GM12874 (cell line): ENCODE measurements at regions not wholly inside any gene's neighbourhood (a gene's known extent, or its start where the extent isn't known, plus 50 kb on each side); places are given as distances from the start of the nearest gene placed in this dataset.

ENCODE experiments used
- TF ChIP-seq, protein P1 (sequence below): IDR thresholded peaks from 2 replicates; pipeline ENCODE4 v1.5.1; 2011; ENCODE audit warnings: low read depth, mild to moderate bottlenecking, control low read depth, low read length, moderate library complexity; ENCODE audit not compliant: insufficient read depth

DNA sequence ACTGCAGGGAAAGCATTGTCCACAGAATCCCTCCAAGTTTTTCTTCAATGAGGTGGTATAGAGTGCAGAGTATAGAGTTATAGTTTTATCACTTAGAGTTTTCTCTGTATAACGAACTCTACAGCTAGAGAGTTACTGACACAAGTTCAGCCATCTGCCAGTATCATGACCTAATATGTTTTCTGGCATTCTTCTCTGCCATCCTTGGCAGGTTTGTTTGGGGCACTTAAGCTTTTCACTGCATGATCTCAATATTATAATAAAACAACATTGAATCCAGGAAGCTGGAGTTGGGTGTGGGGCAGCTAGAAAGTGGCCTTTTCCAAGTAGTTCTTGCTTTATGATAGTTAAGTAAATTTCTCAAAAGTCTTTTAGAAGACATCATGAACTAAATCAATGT is 743.5 kb upstream of the ARPP21 start:
- TF ChIP-seq, protein P1, sequence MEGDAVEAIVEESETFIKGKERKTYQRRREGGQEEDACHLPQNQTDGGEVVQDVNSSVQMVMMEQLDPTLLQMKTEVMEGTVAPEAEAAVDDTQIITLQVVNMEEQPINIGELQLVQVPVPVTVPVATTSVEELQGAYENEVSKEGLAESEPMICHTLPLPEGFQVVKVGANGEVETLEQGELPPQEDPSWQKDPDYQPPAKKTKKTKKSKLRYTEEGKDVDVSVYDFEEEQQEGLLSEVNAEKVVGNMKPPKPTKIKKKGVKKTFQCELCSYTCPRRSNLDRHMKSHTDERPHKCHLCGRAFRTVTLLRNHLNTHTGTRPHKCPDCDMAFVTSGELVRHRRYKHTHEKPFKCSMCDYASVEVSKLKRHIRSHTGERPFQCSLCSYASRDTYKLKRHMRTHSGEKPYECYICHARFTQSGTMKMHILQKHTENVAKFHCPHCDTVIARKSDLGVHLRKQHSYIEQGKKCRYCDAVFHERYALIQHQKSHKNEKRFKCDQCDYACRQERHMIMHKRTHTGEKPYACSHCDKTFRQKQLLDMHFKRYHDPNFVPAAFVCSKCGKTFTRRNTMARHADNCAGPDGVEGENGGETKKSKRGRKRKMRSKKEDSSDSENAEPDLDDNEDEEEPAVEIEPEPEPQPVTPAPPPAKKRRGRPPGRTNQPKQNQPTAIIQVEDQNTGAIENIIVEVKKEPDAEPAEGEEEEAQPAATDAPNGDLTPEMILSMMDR: no peak

DNA sequence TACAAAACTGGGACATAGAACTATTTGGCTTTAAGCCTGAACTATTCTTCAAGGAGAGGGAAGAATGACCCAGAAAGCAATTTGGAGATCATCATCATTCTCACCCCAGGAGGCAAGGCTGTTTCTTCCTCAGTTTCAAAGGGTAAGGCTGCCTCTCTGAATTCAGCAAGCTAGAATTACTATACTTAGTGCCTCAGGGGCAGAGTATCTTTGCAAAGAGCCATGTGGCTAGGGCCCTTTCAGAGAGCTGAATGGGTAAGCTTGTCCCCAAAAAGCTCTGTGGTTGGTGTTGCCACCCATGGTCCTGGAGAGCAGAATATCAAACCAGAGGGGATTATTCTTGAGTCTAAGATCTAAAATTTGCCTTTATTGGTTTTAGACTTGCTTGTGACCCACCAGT is 720.3 kb upstream of the ARPP21 start:
- TF ChIP-seq, protein P1: no peak

DNA sequence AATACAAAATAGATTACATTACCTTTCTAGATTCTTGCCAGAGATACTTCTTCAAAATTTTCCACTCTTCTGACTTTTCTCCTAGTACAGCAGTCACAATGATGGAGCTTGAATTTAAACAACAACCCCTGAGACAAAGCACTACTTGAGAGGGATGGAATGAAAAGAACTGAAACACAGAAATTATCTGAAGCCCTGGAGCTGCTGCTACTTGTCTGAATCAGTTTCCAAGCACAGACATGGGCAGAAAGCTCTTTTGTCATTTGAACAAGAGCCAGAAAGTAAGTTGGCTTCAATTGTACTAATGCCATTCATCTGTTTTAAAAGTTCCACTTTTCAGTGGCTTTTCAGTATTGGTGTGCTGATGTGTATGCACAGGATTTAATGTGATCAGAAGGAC is 718.5 kb upstream of the ARPP21 start:
- TF ChIP-seq, protein P1: no peak

DNA sequence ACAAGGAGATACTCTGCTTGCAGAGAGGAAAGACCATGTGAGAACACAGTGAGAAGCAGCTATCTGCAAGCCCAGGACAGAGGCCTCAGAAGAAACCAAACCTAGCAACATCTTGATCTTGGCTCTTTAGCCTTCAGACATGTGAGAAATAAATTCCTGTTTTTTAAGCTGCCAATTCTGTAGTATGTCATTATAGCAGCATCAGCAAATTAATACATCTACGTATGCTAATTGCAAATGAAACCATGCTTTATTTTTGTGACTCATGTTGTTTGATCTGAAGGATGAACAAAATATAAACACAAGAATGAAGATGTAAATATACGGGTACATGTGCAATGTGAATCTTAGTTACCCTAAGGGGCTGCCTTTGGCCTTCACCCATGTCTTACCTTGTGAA is 714.4 kb upstream of the ARPP21 start:
- TF ChIP-seq, protein P1: no peak

DNA sequence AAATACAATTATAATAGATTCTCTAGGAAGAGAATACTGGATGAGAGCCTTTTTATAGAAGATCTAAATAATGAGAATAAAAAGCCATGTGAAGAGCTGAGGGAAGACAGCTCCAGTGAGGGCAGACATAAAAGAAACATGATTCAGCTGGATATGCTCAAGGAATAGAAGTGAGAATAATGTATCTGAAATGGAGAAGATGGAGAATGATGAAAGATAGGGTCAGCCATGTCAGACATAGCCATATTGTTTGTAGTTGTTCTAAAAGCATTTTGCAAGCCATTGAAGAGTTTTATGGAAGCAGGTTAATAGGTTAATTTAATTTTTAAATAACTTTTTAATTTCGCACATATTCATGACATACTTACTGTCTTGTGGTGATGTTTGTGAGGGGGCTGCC is 713.5 kb upstream of the ARPP21 start:
- TF ChIP-seq, protein P1: no peak

DNA sequence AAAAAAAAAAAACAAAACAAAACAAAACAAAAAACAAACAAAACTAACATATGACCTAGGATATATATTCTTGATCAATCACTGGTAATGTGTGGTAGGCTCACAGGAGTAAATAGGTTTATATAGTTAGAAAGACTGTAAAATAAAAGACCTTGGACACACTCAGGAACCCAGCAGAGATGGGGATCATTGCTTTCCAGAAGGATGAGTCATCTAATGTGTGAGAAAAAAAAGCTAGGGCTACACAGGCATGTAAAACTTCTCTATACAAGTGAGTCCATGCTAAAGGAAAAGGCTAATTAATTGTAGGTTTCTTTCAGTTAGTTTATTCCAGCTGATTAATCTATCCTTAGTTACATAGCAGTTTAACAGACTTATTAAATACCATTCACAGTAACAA is 710.3 kb upstream of the ARPP21 start:
- TF ChIP-seq, protein P1: no peak

DNA sequence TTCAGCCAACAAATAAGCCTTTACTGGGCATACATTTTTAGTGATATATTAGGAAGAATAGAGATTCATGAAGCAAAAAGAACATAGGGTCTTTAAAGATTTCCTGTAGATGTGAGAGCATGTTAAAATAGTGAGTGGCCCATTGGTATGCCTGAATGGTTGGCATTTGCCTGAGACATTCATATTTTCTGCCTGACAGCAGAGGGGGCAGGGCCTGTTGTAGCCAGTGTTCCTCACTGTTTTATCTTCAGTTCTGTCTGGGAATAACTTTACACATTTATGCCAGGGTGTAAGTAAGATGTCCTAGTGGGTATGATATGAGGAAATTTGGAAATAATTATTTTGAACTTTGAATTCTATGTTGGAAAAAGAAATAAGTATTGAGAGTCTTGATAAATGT is 704.7 kb upstream of the ARPP21 start:
- TF ChIP-seq, protein P1: no peak

DNA sequence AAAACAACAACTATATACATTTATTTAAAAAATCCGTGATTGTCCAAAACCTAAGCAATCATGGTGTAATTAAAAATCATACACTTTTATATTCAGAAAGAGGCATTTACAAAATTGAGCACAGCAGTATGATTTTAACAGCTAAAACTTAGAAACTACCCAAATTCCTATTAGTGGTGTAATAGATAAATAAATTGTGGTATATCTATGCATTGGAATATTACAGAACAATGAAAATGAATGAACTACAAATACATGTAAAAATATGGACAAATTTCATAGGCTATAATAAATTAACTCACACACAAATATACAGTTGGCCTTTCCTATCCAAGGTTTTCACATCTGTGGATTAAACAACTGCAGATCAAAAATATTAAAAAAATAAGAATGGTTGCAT is 700.5 kb upstream of the ARPP21 start:
- TF ChIP-seq, protein P1: no peak
